Testis (tissue), 2 donors: ENCODE measurements at regions not wholly inside any gene's neighbourhood (a gene's known extent, or its start where the extent isn't known, plus 50 kb on each side); places are given as distances from the start of the nearest gene placed in this dataset.

ENCODE experiments used
- CTCF ChIP-seq, 3 experiments: fragments of 450-650 bp in 2 of 3; fragments of 200-600 bp in 1 of 3; sonication (generic) in 1 of 3; IDR thresholded peaks; one replicate each; pipeline ENCODE4 v1.5.1; 2016 to 2019; ENCODE audit warnings: antibody characterized with exemption in 3 of 3, mild to moderate bottlenecking in 2 of 3, moderate library complexity in 1 of 3
- POLR2A ChIP-seq: fragments of 450-650 bp; IDR thresholded peaks from one replicate; pipeline ENCODE4 v1.6.1; 2017; ENCODE audit warnings: antibody characterized with exemption, mild to moderate bottlenecking, moderate library complexity

GRCh38 chr5:82480331-82480730 is 202.2 kb upstream of the RPS23 start:
- no peak for TF ChIP-seq CTCF (IDR thresholded peaks at IDR 0.05)
- no peak for TF ChIP-seq POLR2A
